Ammon's horn (tissue), 1 donor: ENCODE measurements at regions not wholly inside any gene's neighbourhood (a gene's known extent, or its start where the extent isn't known, plus 50 kb on each side); places are given as distances from the start of the nearest gene placed in this dataset.
A peak's percentile ranks its signal among the peaks of the same experiment; 100 is the strongest.

Experiments used
- DNase-seq: peaks from one replicate; pipeline ENCODE4 v3.0.0-alpha.2; 2016; ENCODE audit warnings: low spot score

- no peak for DNase-seq
These were observed 182.2 kb downstream of the TTC32 start for GRCh38 chr2:19719540-19719939.

GRCh38 chr2:19717446-19717845 lies 184.3 kb downstream of the TTC32 start:
- DNase-seq = no peak

GRCh38 chr2:19714926-19715325 lies 186.9 kb downstream of the TTC32 start:
- no peak for DNase-seq

GRCh38 chr2:19712850-19713249 lies 188.9 kb downstream of the TTC32 start:
- DNase-seq = no peak

- peak; percentile 48 for DNase-seq
These were observed 190.1 kb downstream of the TTC32 start for GRCh38 chr2:19711470-19712372.

GRCh38 chr2:19710230-19710629 lies 191.6 kb downstream of the TTC32 start:
- no peak for DNase-seq

- no peak for DNase-seq
These were observed 192.2 kb downstream of the TTC32 start for GRCh38 chr2:19709553-19709952.

- DNase-seq = no peak
These were observed 193.0 kb downstream of the TTC32 start for GRCh38 chr2:19708776-19709175.

GRCh38 chr2:19706332-19706731 lies 195.5 kb downstream of the TTC32 start:
- DNase-seq = no peak

- DNase-seq = no peak
These were observed 199.5 kb downstream of the TTC32 start for GRCh38 chr2:19702267-19702666.

GRCh38 chr2:19700861-19701585 lies 200.8 kb downstream of the TTC32 start:
- DNase-seq = no peak

GRCh38 chr2:19697131-19697530 lies 204.7 kb downstream of the TTC32 start:
- no peak for DNase-seq

- no peak for DNase-seq
These were observed 206.1 kb downstream of the TTC32 start for GRCh38 chr2:19695706-19696105.

GRCh38 chr2:19691892-19692291 lies 209.9 kb downstream of the TTC32 start:
- DNase-seq = no peak

GRCh38 chr2:19690429-19690828 lies 211.4 kb downstream of the TTC32 start:
- DNase-seq = no peak

- no peak for DNase-seq
These were observed 212.1 kb downstream of the TTC32 start for GRCh38 chr2:19689646-19690168.

- DNase-seq = no peak
These were observed 213.7 kb downstream of the TTC32 start for GRCh38 chr2:19688059-19688458.

- no peak for DNase-seq
These were observed 214.6 kb downstream of the TTC32 start for GRCh38 chr2:19687017-19687659.

GRCh38 chr2:19686439-19686838 lies 215.3 kb downstream of the TTC32 start:
- no peak for DNase-seq

GRCh38 chr2:19685731-19686130 lies 216.1 kb downstream of the TTC32 start:
- DNase-seq = no peak

- no peak for DNase-seq
These were observed 217.3 kb downstream of the TTC32 start for GRCh38 chr2:19684516-19684915.

- no peak for DNase-seq
These were observed 218.2 kb downstream of the TTC32 start for GRCh38 chr2:19683556-19683955.

GRCh38 chr2:19682493-19682892 lies 219.3 kb downstream of the TTC32 start:
- no peak for DNase-seq
